HuH-7 (cell line): ENCODE measurements at regions not wholly inside any gene's neighbourhood (a gene's known extent, or its start where the extent isn't known, plus 50 kb on each side); places are given as distances from the start of the nearest gene placed in this dataset.

ENCODE experiments used
- DNase-seq: peaks from one replicate; pipeline ENCODE4 v3.0.0; 2011; ENCODE audit warnings: low spot score

DNA sequence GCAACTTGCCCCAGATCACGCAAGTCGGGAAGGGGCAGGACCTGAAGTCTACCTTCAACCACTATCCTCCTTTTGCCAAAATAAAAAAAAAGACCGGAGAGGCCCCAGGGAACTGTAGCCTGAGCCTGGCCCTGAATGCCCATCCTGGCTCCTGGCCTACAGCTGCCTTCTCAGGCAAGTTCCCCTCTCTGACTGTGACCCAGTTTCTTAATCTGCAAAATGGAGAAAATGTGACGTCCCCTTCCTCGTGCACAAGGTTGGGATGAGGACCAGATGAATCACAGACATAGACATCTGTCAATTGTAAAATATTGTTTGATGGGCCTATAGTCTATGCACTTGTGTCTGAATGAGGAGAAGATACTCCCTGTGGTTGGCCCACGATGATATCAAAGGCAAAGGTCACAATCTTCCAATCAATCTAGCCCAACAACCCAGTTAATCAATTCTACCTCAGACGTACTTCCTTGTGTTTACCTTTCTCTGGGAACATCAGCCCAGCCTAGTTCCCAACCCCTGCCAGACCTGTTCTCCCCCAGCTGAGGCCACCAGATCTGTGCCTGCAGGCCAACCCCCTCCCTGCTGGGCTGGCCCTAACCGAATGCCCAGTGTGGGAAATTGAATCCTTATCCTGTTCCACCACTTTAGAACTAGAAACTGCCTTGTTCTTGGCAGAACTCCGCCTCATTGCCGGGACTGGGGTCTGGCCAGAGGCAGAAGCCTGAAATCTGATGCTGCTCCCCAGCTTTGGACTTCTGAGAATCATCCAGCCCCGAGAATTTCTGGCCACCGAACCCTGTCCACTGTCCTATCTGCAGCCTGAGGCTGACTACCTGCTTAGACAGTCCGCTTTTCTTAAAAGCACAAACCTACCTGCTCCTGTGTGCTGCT is 101.8 kb upstream of the LIPC start:
- no peak for DNase-seq

DNA sequence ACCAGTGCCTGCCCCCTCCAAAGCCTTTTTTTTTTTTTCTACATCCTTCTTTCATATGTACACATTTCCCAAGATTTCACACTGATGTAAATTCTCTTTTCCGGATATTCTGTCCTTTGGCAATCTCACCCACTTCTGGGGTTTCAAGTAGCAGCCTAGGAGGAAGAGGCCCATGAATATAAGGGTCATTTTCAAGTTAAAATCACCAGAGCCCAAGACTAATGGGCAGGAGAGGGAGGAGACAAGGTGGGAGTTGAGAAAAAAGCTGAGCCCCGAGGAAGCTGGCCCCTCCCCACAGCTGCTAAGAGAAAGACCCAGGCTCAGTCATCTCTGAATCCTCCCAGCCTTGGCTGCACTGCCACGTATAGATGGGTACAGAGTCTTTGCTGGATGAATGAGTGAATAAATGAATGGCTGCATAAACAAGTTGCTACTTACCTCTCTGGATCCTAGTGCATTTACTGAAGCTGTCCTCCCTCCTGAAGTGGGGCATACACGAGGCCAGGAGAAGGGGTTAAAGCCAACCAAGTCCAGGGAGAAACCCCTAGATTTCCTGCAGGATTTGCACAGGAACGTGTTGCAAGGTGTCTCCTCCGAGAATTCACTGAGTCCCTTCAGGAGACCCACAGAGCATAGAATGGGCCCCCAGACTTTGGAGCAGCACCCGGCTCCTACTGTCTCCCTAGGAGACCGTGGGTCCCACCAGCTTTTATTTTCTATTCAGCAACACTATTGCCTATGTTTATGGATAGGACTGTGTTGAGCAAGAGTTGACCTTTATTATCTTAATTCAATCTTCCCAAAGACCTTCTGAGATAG is 100.8 kb upstream of the LIPC start:
- no peak for DNase-seq

DNA sequence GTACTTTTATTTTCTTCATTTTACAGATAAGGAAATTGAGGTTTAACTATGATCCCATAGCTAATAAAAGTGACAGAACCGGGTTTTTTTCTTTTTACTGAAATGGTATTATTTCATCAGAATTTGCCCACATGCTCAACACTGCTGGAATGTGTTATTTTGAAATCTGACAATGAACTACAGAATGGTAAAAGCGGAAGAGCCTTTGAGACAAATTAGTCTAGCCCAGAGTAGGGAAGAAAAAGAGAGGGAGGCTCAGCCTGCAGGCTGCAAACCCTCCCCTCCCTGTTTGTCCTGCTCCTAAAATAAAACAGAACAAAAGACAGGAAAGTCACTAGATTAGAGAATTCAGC is 100.3 kb upstream of the LIPC start:
- DNase-seq: no peak

DNA sequence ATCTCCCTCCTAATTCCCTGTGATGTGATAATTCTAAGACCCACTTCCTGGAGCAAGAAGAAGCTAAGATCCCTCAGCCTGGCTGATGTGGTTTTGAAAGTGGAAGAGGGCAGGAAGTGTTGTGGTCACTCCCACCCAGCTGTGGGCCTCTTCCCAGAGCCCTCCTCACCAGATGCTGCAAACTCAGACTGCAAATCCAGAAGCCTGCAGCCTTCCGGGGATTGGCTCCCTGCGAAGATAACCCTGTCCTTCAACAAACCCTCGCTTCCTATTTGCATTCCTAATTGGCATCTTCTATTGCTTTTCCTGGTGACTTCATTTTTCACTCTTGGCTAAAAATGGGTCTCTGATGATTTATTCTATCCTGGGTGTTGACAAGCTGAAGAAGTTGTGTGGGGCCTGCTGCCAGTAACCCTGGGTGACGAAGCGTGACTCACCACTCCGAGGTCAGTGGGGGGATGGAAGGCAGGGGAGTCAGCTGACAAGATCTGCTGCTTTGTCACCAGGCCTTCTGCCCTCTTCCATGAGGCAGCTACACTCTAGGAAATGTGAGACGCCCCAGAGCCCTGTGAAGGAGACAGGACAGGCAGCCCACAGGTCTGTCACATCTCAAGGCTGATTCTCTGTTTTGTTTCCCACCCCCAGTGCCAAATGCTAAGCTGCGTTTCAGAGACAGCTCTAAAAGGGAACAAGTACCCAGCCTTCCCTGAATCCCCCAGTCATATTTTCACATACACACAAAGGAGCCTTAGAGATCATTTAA is 99.7 kb upstream of the LIPC start:
- peak; percentile 44 for DNase-seq

DNA sequence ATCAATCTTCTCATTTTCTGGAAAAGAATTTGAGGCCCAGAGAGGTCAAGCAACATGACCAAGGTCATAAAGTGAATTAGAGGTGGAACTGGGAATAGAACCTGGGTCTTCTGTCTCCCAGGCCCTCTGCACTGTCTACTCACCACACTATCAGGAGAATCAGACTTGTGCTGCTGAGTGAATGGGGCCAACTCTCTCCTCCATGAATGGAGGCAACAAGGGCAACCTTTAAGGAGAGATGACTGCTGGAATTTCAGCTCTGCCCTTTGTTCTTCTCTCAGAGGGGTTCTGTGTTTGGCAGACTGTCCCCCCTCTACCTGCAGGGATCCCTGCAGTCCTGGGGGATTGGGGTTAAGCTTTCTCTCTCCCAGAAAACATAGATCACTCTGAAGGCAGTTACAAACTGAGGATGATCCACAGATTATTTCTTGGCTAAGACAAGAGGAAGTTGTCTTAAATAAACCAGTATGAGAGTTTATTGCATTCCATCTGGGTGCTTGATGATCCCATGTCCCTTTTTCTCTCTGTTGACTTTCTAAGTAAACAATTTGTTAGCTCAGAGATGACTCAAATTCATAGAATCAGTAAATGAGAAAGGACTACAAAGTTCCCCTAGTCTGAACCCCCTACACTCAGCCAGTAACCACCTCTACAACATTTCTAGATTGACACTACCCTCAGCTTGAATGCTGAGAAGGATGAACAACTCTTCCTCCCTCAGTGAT is 99.0 kb upstream of the LIPC start:
- no peak for DNase-seq

DNA sequence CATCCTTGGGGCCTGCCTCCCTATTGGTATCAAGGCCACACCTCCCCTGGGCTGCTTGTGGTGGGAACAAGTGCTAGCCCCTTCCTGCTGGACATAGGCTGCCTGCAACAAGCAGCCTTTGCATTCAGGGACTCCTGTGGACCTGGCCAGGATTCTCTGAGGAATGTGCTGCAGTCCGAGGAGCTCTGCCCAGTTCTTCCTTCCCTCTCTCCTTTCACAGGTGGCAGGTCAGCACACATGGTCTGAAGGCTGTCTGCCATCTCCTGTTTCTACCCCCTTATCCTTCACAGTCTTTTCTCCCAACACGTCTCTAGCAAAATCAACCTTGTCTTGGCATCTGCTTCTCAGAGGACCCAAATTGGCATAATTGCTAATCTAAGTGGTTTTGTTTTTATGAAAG is 97.0 kb upstream of the LIPC start:
- DNase-seq: no peak

DNA sequence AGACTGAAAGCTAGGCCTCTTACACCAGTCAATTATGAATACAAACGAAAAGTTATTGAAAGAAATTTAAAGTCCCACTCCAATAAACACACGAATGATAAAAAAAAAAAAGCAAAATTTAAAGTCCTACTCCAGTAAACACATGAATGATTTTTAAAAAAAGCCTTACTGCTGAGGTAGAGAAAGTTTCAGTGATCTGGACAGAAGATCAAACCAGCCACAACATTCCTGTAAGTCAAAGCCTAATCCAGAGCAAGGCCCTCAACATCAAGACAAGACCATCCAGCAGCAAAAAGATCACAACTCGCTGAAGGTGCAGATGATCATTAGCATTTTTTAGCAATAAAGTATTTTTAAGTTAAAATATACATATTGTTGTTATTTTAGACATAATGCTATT is 95.6 kb upstream of the LIPC start:
- no peak for DNase-seq

DNA sequence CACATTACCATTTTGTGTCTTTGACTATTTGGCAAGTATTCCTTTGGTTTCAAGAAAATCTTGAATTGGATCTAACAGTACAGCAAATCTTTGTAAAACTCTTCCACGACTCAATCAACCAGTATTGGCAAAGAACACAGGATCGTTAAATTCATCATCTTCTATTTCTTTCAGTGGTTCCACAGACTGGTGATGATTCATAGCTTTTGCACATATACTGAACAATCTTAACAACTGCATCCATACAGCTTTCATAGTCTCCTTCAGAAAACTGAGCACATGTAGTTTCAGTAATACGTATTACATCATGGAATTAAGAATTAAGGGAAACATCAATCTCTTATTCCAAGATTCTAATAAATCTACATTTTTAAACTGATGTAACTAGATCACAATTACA is 91.6 kb upstream of the LIPC start:
- DNase-seq: no peak

DNA sequence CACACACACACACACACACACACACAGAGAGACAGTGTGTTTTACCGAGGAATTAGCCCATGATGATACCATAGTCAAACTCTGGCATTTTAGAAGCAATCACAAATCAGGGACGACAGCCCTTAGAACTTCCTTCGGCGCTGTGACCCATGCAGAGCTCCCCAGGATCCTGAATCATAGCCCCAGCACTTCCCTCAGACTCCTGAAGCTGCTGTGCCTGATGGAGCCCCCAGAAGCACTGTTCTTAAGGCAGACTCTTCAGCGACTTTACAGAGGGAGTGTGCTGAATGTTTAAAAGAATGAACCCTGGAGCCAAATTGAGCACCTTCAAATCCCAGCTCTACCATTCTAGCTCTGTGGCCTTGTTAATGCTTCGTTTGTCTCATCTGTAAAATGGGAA is 89.3 kb upstream of the LIPC start:
- no peak for DNase-seq

DNA sequence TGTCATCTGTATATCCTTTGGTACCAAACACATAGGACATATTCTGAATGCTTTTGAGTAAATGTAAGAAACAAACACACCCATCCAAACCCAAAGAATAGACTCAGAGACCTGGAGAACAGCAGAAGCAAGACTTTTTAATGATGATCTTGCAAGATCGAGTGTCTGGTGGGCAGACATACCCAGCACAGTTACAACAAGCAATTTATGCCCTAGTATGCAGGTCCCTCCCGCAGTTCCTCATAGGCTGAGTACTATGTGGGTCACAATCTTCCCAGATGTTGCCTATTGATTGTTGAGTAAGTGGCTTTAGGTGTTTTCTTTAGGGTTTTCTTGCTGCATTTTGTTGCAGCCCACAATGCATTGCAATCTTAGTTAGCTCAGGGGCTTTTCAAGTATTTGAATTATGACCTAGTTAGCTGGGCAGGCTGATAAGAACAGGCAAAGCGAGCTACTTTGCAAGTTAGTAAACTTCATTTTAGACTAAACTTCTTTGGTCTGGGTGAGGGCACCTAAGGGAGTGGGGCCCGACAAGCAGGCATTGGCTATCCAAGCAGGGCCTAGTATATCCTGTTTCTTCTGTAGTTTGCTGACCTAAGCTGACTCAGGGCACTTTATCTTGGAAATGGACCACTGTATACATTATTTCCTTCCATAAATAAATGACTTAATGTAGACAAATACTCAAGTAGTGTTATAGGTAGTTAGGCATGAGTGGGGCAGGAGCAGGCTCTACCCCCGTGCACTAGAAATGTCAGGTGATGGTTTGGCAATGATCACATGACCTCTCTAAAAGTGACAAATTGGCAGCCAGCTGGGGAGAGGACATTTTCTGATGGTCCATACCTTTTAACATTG is 87.3 kb upstream of the LIPC start:
- no peak for DNase-seq

DNA sequence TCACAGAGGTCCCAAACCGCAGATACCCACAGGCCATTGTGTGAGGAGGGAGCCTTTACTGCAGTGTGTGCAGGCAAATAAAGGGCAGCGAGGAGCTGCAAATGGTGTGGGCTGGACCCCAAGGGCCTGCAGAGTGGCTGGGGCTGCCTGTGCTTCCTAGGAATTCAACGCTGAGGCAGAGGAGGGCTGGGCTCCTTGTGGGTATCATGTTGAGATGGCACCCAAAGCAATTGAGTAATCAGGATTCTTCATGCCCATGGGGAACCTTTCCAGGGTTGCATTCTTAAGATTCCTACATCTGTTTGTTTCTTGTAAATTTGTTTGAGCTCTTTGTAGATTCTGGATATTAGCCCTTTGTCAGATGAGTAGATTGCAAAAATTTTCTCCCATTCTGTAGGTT is 85.4 kb upstream of the LIPC start:
- DNase-seq: no peak

DNA sequence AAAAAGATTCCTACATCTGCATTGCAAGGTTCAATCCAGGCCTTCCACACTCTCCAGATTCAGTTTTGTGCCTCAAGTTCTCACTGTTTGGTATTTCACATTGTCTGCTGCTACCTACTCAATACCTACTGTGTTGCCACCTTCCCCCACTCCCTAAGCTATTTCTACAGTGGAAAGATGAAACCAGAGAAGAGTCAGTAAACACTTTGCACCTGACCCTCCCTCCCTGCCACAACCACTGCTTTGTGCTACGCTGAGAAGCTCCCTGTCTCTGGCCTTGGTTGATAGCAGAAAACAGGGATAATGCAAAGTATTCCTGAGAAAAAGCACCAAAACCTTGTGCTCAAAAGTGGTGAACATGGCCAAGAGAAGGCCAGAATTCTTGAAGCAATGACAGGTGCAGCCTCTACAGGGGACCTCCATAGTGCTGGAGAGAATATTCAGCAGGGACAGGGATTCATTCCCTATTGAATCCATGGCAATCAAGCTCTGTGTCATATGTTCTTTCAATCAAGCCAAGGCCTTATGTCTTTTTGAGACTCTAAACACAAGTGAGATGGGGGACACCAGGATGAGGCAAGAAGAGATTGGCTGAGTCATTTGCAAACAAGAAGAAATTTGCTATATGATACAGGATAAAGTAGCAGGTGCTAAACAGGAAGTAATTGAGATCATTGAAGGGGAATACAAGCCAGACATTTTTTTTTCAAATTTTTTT is 83.5 kb upstream of the LIPC start:
- DNase-seq: no peak

DNA sequence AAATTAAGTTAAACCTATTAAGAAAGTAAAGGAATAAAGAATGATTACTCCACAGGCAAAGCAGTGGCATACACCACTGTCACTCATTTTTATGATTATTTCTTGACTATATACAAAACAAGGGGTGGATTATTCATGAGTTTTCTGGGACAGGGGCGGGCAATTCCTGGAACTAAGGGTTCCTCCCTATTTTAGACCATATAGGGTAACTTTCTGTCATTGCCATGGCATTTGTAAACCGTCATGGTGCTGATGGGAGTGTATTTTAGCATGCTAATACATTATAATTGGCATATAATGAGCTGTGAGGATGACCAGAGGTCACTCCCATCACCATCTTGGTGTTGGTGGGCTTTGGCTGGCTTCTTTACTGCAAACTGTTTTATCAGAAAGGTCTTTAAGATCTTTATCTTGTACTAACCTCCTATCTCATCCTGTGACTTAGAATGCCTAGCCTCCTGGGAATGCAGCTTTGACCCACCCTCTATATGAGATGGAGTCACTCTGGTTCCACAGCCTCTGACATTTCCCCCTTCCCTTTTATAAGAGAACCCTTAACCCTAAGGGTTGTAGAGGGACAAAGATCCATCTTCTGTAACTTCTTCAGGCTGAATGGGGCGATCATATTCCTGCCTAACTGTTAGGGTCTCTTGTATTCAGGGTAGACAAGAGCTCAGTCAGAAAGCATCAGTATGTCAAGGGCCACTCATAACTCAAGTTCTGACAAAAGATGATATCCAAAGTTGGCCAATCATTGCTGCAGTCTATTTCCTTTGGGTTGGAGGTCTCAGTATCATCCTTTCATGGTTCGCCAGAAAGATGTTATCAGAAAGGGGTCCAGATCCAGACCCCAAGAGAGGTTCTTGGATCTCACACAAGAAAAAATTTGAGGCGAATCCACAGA is 79.5 kb upstream of the LIPC start:
- no peak for DNase-seq

DNA sequence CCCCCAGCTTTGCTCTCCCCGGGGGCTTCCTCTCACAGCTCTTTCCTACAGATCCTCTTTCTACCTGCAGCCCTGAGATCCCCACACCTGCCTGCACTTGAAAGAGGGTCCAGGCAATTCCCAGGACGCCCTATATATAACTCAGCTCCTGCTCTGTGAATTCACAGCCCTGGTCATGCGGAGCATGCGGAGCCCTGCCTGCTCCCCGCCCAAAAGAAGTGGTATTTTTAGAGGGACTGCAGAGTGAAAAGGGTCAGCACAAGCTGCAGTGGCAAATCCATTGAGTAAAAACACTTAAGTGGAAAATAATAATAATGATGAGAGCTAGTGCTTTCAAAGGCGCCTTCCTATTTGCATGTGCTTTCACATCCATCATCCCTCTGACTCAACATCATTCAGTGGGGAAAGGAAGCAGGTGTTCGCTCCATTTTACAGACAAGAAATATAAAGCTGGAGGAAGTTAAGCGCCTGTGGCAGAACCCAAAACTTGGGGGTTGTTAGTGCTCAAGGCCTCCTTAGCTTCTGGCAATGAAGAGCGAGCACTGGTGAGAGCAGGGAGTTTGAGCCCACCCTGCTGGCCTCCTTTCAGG is 76.3 kb upstream of the LIPC start:
- no peak for DNase-seq

DNA sequence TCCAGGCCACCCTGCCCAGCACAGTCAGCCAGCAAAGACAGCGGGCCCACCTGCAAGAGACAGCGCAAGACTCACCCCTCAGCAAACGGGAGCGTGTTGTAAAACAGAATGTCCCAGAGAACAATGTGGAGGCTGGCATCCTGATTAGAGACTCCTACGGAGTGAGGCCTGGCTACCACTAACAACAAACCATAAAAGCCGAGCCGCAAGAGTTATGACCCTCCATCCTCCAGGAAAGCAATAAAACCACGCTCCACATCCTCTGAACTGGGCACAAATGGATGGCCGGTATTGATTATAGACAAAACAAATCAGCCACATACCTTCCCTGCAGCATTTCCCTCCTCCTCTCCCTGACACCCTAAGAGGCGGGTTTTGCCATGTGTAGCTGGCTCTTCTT is 75.8 kb upstream of the LIPC start:
- no peak for DNase-seq

DNA sequence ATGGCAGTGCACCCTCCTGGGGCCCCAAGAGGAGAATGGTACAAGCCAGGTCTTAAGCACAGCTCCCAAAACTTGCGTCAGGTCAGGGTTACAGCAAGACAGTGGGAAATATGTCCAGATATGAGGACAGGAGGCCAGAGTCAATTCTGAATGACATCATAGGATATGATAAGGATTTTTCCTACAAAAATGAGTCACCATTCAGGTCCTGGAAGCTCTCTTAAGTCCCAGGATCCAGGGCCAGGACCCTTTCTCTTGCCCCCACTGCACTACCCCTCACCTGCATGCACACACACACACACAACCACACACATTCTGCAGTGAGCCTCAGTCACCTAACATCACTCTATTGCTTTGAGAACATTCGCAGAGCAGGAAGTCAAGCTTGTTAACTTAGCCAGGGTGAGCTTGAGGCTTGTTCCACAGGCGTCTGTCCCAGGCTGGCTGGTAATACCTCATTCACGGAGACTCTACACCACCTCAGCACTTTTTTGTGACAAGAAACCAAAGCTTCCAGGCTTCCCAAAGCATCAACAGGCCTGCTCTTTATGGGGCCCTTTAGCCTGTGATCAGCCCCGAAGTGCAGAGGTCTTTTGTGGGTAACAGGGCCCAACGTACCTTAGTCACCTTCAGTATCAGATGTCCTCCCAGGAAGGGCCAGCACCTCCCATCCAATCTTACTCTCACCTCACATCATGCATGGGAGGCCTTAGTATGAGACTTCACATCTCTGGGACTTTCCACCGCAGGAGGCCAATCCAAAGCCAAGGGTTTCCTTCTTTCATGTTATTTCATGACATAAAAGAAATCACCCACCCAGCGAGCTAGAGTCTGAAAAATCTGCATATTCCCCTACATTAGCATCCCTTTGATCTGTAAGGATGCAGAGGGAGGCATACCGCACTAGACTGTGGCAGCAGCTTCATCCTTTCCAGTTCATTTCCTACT is 74.0 kb upstream of the LIPC start:
- DNase-seq: no peak

DNA sequence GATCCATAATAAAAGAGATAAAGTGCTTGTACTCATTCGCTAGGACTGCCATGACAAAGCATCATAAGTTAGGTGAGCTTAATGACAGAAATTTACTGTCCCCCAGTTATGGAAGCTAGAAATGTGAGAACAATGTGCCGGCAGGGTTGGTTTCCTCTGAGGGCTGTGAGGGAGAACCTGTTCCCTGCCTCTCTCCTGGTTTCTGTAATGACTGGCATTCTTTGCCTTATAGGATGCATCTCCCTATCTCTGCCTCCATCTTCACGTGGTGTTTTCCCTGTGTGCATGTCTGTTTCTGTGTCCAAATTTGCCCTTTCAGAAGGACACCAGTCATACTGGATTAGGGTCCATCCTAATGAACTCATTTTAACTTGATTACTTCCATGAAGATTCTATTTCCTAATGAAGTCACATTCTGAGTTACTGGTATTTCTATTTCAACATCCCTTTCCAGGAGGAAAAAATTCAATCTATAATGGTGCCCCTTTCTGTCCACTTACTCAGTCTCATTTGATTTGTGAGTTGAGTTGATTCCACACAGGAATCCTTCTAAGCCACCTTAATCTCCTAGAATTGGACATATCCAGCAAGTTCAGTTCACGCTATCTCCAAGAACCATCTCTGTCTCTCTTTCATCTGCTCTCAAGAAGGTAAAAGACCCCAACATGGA is 71.2 kb upstream of the LIPC start:
- DNase-seq: no peak
